ENCODE measurements at regions not wholly inside any gene's neighbourhood (a gene's known extent, or its start where the extent isn't known, plus 50 kb on each side); places are given as distances from the start of the nearest gene placed in this dataset.

- CTCF ChIA-PET = no interaction called here
Observed at GRCh38 chr13:104895521-104895920, 1639.9 kb downstream of the EFNB2 start.

GRCh38 chr13:104875038-104875754, 1660.3 kb downstream of the EFNB2 start:
- no peak overlapping the region for H3K4me2 ChIP-seq (ENCODE audit: low read length)
- no peaks in the 10 kb centered on the region for H4K20me1 ChIP-seq (ENCODE audit: low read length)
- H3K27me3 ChIP-seq (ENCODE audit: low read length) = no peaks in the 10 kb centered on the region
- no peak for DNase-seq
- TF ChIP-seq EZH2 (IDR thresholded peaks at IDR 0.05; ENCODE audit: low read length, unreplicated experiment) (no peak), EZH2phosphoT487 (IDR thresholded peaks at IDR 0.05; ENCODE audit: borderline replicate concordance, low read length) (no peak)
- intact Hi-C loops (cut with micrococcal nuclease) = no loop called here
- H3K27ac ChIP-seq (ENCODE audit: low read length) = no peak overlapping the region
- no peak overlapping the region for H2AFZ ChIP-seq (ENCODE audit: low read length)
- ATAC-seq = no peak
- no peak overlapping the region for H3K4me3 ChIP-seq (ENCODE audit: low read length)
- no peaks in the 10 kb centered on the region for H3K9me3 ChIP-seq (ENCODE audit: low read length)
- H3K9ac ChIP-seq (ENCODE audit: low read length) = no peak overlapping the region
- CTCF ChIA-PET = no interaction called here
- no peaks in the 10 kb centered on the region for H3K9me2 ChIP-seq (replicated peaks; ENCODE audit: low read length)
- no peaks in the 10 kb centered on the region for H3K4me1 ChIP-seq (ENCODE audit: insufficient read depth, low read length)
- no peaks in the 10 kb centered on the region for H3K36me3 ChIP-seq (ENCODE audit: low read depth, low read length)
- H3F3A ChIP-seq (ENCODE audit: low read length, unreplicated experiment) = no peaks in the 10 kb centered on the region
- H3K79me2 ChIP-seq (ENCODE audit: low read length) = no peaks in the 10 kb centered on the region
- POLR2A ChIA-PET (ENCODE audit: unreplicated experiment) = no interaction called here
- BruUV-seq (replicated peaks) = no TSS peak

More at GRCh38 chr13:104895521-104895920, 1639.9 kb downstream of the EFNB2 start:
- H3K36me3 ChIP-seq (ENCODE audit: low read depth, low read length) = no peaks in the 10 kb centered on the region
- no peaks in the 10 kb centered on the region for H3K9me2 ChIP-seq (replicated peaks; ENCODE audit: low read length)
- H3K4me2 ChIP-seq (ENCODE audit: low read length) = no peak overlapping the region
- POLR2A ChIA-PET (ENCODE audit: unreplicated experiment) = no interaction called here
- intact Hi-C loops (cut with micrococcal nuclease) = no loop called here
- no peak overlapping the region for H2AFZ ChIP-seq (ENCODE audit: low read length)
- no peak overlapping the region for H3K4me3 ChIP-seq (ENCODE audit: low read length)
- TF ChIP-seq CTCF (conservative IDR thresholded peaks at IDR 0.05; ENCODE audit: low read depth, low read length) (no peak), EZH2 (IDR thresholded peaks at IDR 0.05; ENCODE audit: low read length, unreplicated experiment) (no peak), EZH2phosphoT487 (IDR thresholded peaks at IDR 0.05; ENCODE audit: borderline replicate concordance, low read length) (no peak)
- H3K27me3 ChIP-seq (ENCODE audit: low read length) = no peaks in the 10 kb centered on the region
- no peaks in the 10 kb centered on the region for H4K20me1 ChIP-seq (ENCODE audit: low read length)
- DNase-seq (no peak), ATAC-seq (no peak)
- no peak overlapping the region for H3K9ac ChIP-seq (ENCODE audit: low read length)
- H3K27ac ChIP-seq (ENCODE audit: low read length) = no peak overlapping the region
- no peaks in the 10 kb centered on the region for H3K79me2 ChIP-seq (ENCODE audit: low read length)
- BruUV-seq (replicated peaks) = no TSS peak
- no peaks in the 10 kb centered on the region for H3K4me1 ChIP-seq (ENCODE audit: insufficient read depth, low read length)
- H3F3A ChIP-seq (ENCODE audit: low read length, unreplicated experiment) = no peaks in the 10 kb centered on the region
- H3K9me3 ChIP-seq (ENCODE audit: low read length) = no peaks in the 10 kb centered on the region

- H3K9me3 ChIP-seq (ENCODE audit: low read length) = no peaks in the 10 kb centered on the region
- H3F3A ChIP-seq (ENCODE audit: low read length, unreplicated experiment) = no peaks in the 10 kb centered on the region
- TF ChIP-seq CTCF (conservative IDR thresholded peaks at IDR 0.05; ENCODE audit: low read depth, low read length) (no peak), EZH2phosphoT487 (IDR thresholded peaks at IDR 0.05; ENCODE audit: borderline replicate concordance, low read length) (no peak), EZH2 (IDR thresholded peaks at IDR 0.05; ENCODE audit: low read length, unreplicated experiment) (no peak)
- no peak overlapping the region for H3K4me3 ChIP-seq (ENCODE audit: low read length)
- H3K4me1 ChIP-seq (ENCODE audit: insufficient read depth, low read length) = no peaks in the 10 kb centered on the region
- no peaks in the 10 kb centered on the region for H3K79me2 ChIP-seq (ENCODE audit: low read length)
- no peak overlapping the region for H3K4me2 ChIP-seq (ENCODE audit: low read length)
- ATAC-seq = no peak
- ChIA-PET CTCF (no interaction called here), POLR2A (ENCODE audit: unreplicated experiment) (no interaction called here)
- no peak overlapping the region for H2AFZ ChIP-seq (ENCODE audit: low read length)
- H3K9ac ChIP-seq (ENCODE audit: low read length) = no peak overlapping the region
- H3K27me3 ChIP-seq (ENCODE audit: low read length) = no peaks in the 10 kb centered on the region
- no peaks in the 10 kb centered on the region for H4K20me1 ChIP-seq (ENCODE audit: low read length)
- H3K36me3 ChIP-seq (ENCODE audit: low read depth, low read length) = no peaks in the 10 kb centered on the region
- DNase-seq = no peak
- H3K27ac ChIP-seq (ENCODE audit: low read length) = no peak overlapping the region
- intact Hi-C loops (cut with micrococcal nuclease) = no loop called here
- no peaks in the 10 kb centered on the region for H3K9me2 ChIP-seq (replicated peaks; ENCODE audit: low read length)
- no TSS peak for BruUV-seq (replicated peaks)
Observed at GRCh38 chr13:104872153-104872552, 1663.3 kb downstream of the EFNB2 start.
